ENCODE measurements at regions not wholly inside any gene's neighbourhood (a gene's known extent, or its start where the extent isn't known, plus 50 kb on each side); places are given as distances from the start of the nearest gene placed in this dataset.

GRCh38 chr14:34014936-34015335 lies 64.1 kb upstream of the EGLN3 start:
- no peak for DNase-seq (ENCODE audit: low read depth)

DNA sequence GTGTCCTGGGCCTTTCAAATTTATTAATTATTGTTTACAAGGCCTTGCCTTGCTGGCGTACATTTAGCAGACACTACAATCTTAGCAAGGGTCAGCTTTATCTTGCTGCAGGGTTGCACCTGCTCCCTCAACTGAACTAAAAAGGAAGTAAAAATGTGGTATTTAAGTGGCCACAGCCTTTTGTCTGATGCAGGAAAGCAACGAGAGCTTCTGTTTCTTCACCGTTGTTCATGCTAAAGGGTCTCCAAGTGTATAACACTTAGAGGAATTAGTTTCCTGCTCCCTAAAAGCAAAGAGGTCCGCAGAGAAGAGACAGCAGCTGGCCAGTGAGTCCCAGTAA lies 62.8 kb upstream of the EGLN3 start:
- no peak for DNase-seq (ENCODE audit: low read depth)

DNA sequence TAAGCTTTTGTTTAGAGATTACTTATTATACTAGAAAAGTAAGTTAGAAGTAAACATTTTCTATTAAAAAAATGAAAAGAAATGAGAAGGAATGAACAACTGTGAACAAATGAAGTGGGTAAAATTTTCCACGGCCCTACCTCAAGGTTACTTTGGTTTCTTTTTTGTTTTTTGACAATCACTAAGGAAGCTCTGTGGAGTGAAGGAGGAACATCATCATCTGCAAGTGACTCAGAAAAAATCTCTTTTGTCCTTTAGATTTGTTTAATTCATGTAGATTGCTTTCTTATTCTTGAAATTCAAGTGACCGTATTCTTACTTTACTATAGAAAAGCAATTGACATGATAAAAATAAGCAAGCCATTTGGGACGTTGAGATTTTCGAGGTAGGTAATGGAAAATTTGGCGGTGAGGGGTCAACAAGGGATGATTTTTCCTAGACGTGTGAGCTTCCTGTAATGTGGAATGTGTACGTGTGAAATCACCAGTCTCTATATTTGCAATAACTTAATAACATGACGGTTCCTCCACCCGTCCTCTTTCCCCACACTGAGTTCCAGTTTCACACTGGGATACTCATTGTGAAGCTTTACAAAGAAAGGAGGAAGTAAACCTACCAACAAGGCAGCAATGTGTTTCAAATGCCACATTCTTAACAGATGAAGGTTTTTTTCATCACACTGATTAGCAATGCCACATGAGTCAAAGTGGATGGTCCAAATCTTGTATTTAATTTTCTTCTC lies 62.3 kb upstream of the EGLN3 start:
- DNase-seq (ENCODE audit: low read depth), result no peak

DNA sequence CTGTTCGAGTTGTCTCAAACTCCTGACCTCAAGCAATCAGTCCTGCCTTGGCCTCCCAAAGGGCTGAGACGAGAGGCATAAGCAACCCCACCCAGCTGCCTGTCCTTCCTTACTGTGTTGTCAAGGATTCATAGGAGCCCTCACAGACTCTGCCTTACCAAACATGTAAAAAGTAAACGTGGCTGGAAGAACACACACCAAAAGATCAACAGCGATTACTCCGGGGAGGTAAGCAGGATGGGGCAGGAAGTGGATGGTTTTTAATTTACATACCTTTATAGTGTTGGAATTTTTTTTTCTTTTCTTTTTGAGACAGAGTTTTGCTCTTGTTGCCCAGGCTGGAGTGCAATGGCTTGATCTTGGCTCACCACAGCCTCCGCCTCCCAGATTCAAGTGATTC lies 61.5 kb upstream of the EGLN3 start:
- DNase-seq (ENCODE audit: low read depth), result no peak

DNA sequence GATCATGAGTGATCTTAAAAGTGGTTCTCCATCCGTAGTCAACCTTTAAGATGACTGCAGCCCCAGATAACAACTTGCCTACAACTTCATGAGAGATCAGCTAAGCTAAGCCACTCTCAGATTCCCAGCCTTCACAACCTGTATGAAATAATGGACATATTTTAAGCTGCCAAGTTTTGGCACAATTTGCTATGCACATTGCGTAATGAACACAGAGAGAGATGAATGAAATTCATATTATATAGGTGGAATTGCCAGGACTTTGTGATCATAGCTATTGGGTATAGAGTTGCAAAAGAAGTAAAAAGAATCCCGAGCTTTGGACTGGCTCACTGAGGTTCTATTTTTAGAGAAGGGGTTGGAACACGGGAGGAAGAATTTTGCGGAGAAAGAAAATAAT lies 59.1 kb upstream of the EGLN3 start:
- no peak for DNase-seq (ENCODE audit: low read depth)

- DNase-seq (ENCODE audit: low read depth), result no peak
Measured at GRCh38 chr14:34007902-34008301, 57.0 kb upstream of the EGLN3 start.

GRCh38 chr14:34005901-34006300 lies 55.0 kb upstream of the EGLN3 start:
- no peak for DNase-seq (ENCODE audit: low read depth)

- no peak for DNase-seq (ENCODE audit: low read depth)
Measured at GRCh38 chr14:34004881-34005280, 54.0 kb upstream of the EGLN3 start.

DNA sequence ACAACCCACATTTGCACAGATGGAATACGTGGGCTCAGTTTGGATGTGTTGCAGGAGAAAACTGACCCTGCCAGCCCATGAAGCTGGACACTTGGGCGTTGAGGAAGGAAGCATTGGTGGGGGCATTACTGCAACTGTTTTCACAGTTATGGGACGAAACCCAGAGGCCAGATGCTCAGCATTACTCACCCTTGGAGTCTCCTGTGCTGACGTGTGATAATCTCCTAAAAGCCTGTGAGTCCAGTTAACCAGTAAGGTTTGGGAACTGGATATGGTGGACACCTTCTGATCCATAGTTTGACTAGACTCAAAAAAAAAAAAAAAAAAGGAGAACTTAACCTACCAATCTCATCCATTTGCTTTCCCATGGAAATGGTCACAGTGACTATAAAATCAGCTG lies 52.8 kb upstream of the EGLN3 start:
- no peak for DNase-seq (ENCODE audit: low read depth)

DNA sequence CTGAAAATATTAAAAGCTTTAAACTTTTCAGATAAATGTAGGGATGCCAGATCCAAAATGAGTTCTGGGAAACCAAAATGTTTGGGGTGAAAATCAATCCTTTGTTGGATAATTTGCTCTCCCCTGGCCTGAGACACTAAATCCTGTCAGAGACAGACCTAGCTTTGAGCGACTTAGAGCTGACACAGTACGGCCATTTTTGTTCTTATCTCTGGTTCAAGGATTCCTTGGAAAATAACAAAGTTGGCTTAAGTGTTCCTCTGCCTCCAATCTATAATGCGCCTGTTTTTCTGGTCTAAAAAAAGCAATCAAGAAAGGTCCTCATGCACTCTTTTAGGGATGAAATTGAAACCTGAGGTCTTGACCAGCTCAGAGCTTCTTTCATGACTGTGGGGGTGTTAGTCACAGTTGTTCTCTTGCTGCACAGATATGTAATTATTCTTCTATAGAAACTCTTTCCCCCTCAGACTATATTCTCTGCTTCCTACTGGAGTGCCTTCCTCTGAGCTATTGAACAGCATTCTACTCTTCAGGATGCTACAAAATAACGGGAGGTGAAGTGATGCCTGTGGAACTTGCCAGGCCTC lies 52.3 kb upstream of the EGLN3 start:
- no peak for DNase-seq (ENCODE audit: low read depth)

Measured in T-helper 22 cell (primary cell).